Neuron (in vitro differentiated cells): ENCODE measurements at regions not wholly inside any gene's neighbourhood (a gene's known extent, or its start where the extent isn't known, plus 50 kb on each side); places are given as distances from the start of the nearest gene placed in this dataset.

ENCODE experiments used
- H2AFZ ChIP-seq: one replicate; pipeline ENCODE4 v1.6.1; 2013; ENCODE audit warnings: low read depth, mild to moderate bottlenecking, inconsistent platforms, low read length, moderate library complexity
- H3K27me3 ChIP-seq: one replicate; pipeline ENCODE4 v1.6.1; 2013; ENCODE audit warnings: low read length; ENCODE audit not compliant: insufficient read depth
- H3K36me3 ChIP-seq: one replicate; pipeline ENCODE4 v1.6.1; 2013; ENCODE audit warnings: low read length; ENCODE audit not compliant: insufficient read depth
- H3K4me1 ChIP-seq: one replicate; pipeline ENCODE4 v1.6.1; 2013; ENCODE audit warnings: low read length; ENCODE audit not compliant: insufficient read depth
- H3K4me3 ChIP-seq: 2 replicates; pipeline ENCODE4 v1.5.1; 2013; ENCODE audit warnings: mild to moderate bottlenecking, low read length, moderate library complexity
- H3K9me3 ChIP-seq: one replicate; pipeline ENCODE4 v1.6.1; 2013; ENCODE audit warnings: low read length

GRCh38 chr10:124333931-124334330 lies 84.8 kb downstream of the OAT start:
- Histone ChIP-seq H2AFZ (no peak overlapping the region), H3K36me3 (no peaks in the 10 kb centered on the region), H3K4me1 (no peaks in the 10 kb centered on the region), H3K4me3 (no peak overlapping the region), H3K9me3 (no peaks in the 10 kb centered on the region), H3K27me3 (no peaks in the 10 kb centered on the region)

- Histone ChIP-seq H3K9me3 (no peaks in the 10 kb centered on the region), H3K4me3 (no peak overlapping the region), H3K36me3 (no peaks in the 10 kb centered on the region), H3K4me1 (no peaks in the 10 kb centered on the region), H2AFZ (no peak overlapping the region), H3K27me3 (no peaks in the 10 kb centered on the region)
Observed at GRCh38 chr10:124332426-124332825, 86.3 kb downstream of the OAT start.

GRCh38 chr10:124329941-124330340 lies 88.8 kb downstream of the OAT start:
- Histone ChIP-seq H3K4me3 (no peak overlapping the region), H3K9me3 (no peaks in the 10 kb centered on the region), H2AFZ (no peak overlapping the region), H3K36me3 (no peaks in the 10 kb centered on the region), H3K27me3 (no peaks in the 10 kb centered on the region), H3K4me1 (no peaks in the 10 kb centered on the region)

- Histone ChIP-seq H3K27me3 (no peaks in the 10 kb centered on the region), H3K4me1 (no peaks in the 10 kb centered on the region), H3K36me3 (no peaks in the 10 kb centered on the region), H3K4me3 (no peak overlapping the region), H3K9me3 (no peaks in the 10 kb centered on the region), H2AFZ (no peak overlapping the region)
Observed at GRCh38 chr10:124329362-124329761, 89.4 kb downstream of the OAT start.

- Histone ChIP-seq H3K4me3 (no peak overlapping the region), H3K36me3 (no peaks in the 10 kb centered on the region), H3K4me1 (no peaks in the 10 kb centered on the region)
Observed at GRCh38 chr10:124328477-124329220, 90.1 kb downstream of the OAT start.

GRCh38 chr10:124325998-124326636 lies 92.6 kb downstream of the OAT start:
- no peaks in the 10 kb centered on the region for H3K4me1 ChIP-seq
- no peaks in the 10 kb centered on the region for H3K36me3 ChIP-seq
- H3K9me3 ChIP-seq, result no peaks in the 10 kb centered on the region
- no peaks in the 10 kb centered on the region for H3K27me3 ChIP-seq
- H2AFZ ChIP-seq, result no peak overlapping the region
- H3K4me3 ChIP-seq, result no peak overlapping the region

More at GRCh38 chr10:124328477-124329220, 90.1 kb downstream of the OAT start:
- no peaks in the 10 kb centered on the region for H3K9me3 ChIP-seq
- H2AFZ ChIP-seq, result no peak overlapping the region
- no peaks in the 10 kb centered on the region for H3K27me3 ChIP-seq

- H2AFZ ChIP-seq, result no peak overlapping the region
- no peaks in the 10 kb centered on the region for H3K27me3 ChIP-seq
- no peaks in the 10 kb centered on the region for H3K9me3 ChIP-seq
- H3K4me3 ChIP-seq, result no peak overlapping the region
- H3K4me1 ChIP-seq, result no peaks in the 10 kb centered on the region
- no peaks in the 10 kb centered on the region for H3K36me3 ChIP-seq
Observed at GRCh38 chr10:124325633-124325914, 93.1 kb downstream of the OAT start.

- H3K4me3 ChIP-seq, result no peak overlapping the region
- no peaks in the 10 kb centered on the region for H3K27me3 ChIP-seq
- no peaks in the 10 kb centered on the region for H3K9me3 ChIP-seq
- H2AFZ ChIP-seq, result no peak overlapping the region
- no peaks in the 10 kb centered on the region for H3K36me3 ChIP-seq
- no peaks in the 10 kb centered on the region for H3K4me1 ChIP-seq
Observed at GRCh38 chr10:124324856-124325632, 93.7 kb downstream of the OAT start.

GRCh38 chr10:124324451-124324850 lies 94.3 kb downstream of the OAT start:
- Histone ChIP-seq H3K4me3 (no peak overlapping the region), H3K36me3 (no peaks in the 10 kb centered on the region), H3K9me3 (no peaks in the 10 kb centered on the region), H3K27me3 (no peaks in the 10 kb centered on the region), H2AFZ (no peak overlapping the region), H3K4me1 (no peaks in the 10 kb centered on the region)

GRCh38 chr10:124323806-124324205 lies 94.9 kb downstream of the OAT start:
- Histone ChIP-seq H3K9me3 (no peaks in the 10 kb centered on the region), H3K4me3 (no peak overlapping the region), H3K27me3 (no peaks in the 10 kb centered on the region), H3K4me1 (no peaks in the 10 kb centered on the region), H2AFZ (no peak overlapping the region), H3K36me3 (no peaks in the 10 kb centered on the region)

- Histone ChIP-seq H3K27me3 (no peaks in the 10 kb centered on the region), H3K36me3 (no peaks in the 10 kb centered on the region), H3K9me3 (no peaks in the 10 kb centered on the region), H2AFZ (no peak overlapping the region), H3K4me1 (no peaks in the 10 kb centered on the region), H3K4me3 (no peak overlapping the region)
Observed at GRCh38 chr10:124323111-124323725, 95.5 kb downstream of the OAT start.

GRCh38 chr10:124322191-124322980 lies 96.3 kb downstream of the OAT start:
- Histone ChIP-seq H3K4me3 (no peak overlapping the region), H2AFZ (no peak overlapping the region), H3K9me3 (no peaks in the 10 kb centered on the region), H3K27me3 (no peaks in the 10 kb centered on the region), H3K4me1 (no peaks in the 10 kb centered on the region), H3K36me3 (no peaks in the 10 kb centered on the region)
